DOHH2 (cell line): ENCODE measurements at regions not wholly inside any gene's neighbourhood (a gene's known extent, or its start where the extent isn't known, plus 50 kb on each side); places are given as distances from the start of the nearest gene placed in this dataset.

Experiments used
- CTCF ChIP-seq: fragments of 200-600 bp; sonication (generic); IDR thresholded peaks from one replicate; pipeline ENCODE4 v1.5.1; 2014; ENCODE audit warnings: antibody characterized with exemption, mild to moderate bottlenecking, low read depth, low read length; ENCODE audit not compliant: poor library complexity, severe bottlenecking
- EZH2phosphoT487 ChIP-seq: fragments of 200-600 bp; sonication (generic); IDR thresholded peaks from 2 replicates; pipeline ENCODE4 v1.6.1; 2017; ENCODE audit warnings: borderline replicate concordance, mild to moderate bottlenecking, antibody characterized with exemption, low read length, moderate library complexity, mixed read lengths

- TF ChIP-seq CTCF: no peak
- TF ChIP-seq EZH2phosphoT487: no peak
These were observed 142.2 kb downstream of the SLC15A5 start for GRCh38 chr12:16135323-16135722.
